GM23338 (cell line): ENCODE measurements at regions not wholly inside any gene's neighbourhood (a gene's known extent, or its start where the extent isn't known, plus 50 kb on each side); places are given as distances from the start of the nearest gene placed in this dataset.

Experiments
- ATAC-seq: fragments of 200-7000 bp; cut with Tn5 transposase; 3 replicates; pipeline ENCODE4 v1.9.1; 2020
- DNase-seq: peaks from one replicate; pipeline ENCODE4 v3.0.0-alpha.2; 2015; ENCODE audit warnings: low spot score
- H2AFZ ChIP-seq: fragments of 200-600 bp; sonication (generic); 2 replicates; pipeline ENCODE4 v1.8.0; 2016; ENCODE audit warnings: antibody characterized with exemption, mild to moderate bottlenecking, moderate library complexity
- H3F3A ChIP-seq: fragments of 200-600 bp; sonication (generic); replicated peaks from 2 replicates; pipeline ENCODE4 v1.8.0; 2017; ENCODE audit warnings: antibody characterized with exemption, mixed run types, low read depth
- H3K27ac ChIP-seq: fragments of 200-600 bp; sonication (generic); 2 replicates; pipeline ENCODE4 v1.6.1; 2016; ENCODE audit warnings: low read depth
- H3K27me3 ChIP-seq: fragments of 200-600 bp; sonication (generic); 2 replicates; pipeline ENCODE4 v1.8.0; 2016; ENCODE audit warnings: mild to moderate bottlenecking, mixed run types, moderate library complexity; ENCODE audit not compliant: insufficient read depth
- H3K36me3 ChIP-seq: fragments of 200-600 bp; sonication (generic); 2 replicates; pipeline ENCODE4 v1.8.0; 2016; ENCODE audit warnings: mild to moderate bottlenecking; ENCODE audit not compliant: insufficient read depth
- H3K4me1 ChIP-seq: fragments of 200-600 bp; sonication (generic); 2 replicates; pipeline ENCODE4 v1.8.0; 2016; ENCODE audit warnings: mild to moderate bottlenecking, moderate library complexity; ENCODE audit not compliant: insufficient read depth
- H3K4me2 ChIP-seq: fragments of 200-600 bp; sonication (generic); 2 replicates; pipeline ENCODE4 v1.7.1; 2017; ENCODE audit warnings: mixed run types
- H3K4me3 ChIP-seq: fragments of 200-600 bp; sonication (generic); 2 replicates; pipeline ENCODE4 v1.6.1; 2016; ENCODE audit warnings: mixed run types
- H3K79me2 ChIP-seq: fragments of 200-600 bp; sonication (generic); replicated peaks from 2 replicates; pipeline ENCODE4 v1.8.0; 2017; ENCODE audit warnings: mild to moderate bottlenecking; ENCODE audit not compliant: insufficient read depth
- H3K9me2 ChIP-seq: fragments of 200-600 bp; sonication (generic); 2 replicates; pipeline ENCODE4 v1.8.0; 2017; ENCODE audit not compliant: insufficient read depth
- H4K20me1 ChIP-seq: fragments of 200-600 bp; sonication (generic); replicated peaks from 2 replicates; pipeline ENCODE4 v1.8.0; 2017; ENCODE audit warnings: mild to moderate bottlenecking; ENCODE audit not compliant: insufficient read depth
- H3K27ac Mint-ChIP-seq: 2 replicates; pipeline ENCODE4 v1.8.0; 2020; ENCODE audit warnings: inconsistent platforms, mild to moderate bottlenecking, moderate library complexity, mixed read lengths
- H3K27me3 Mint-ChIP-seq: 3 replicates; pipeline ENCODE4 v1.8.0; 2022; ENCODE audit warnings: low read depth, mild to moderate bottlenecking, moderate library complexity, mixed read lengths, inconsistent platforms; ENCODE audit not compliant: insufficient read depth, poor library complexity
- H3K36me3 Mint-ChIP-seq: 3 replicates; pipeline ENCODE4 v1.8.0; 2021; ENCODE audit warnings: low read depth, mild to moderate bottlenecking, inconsistent platforms, moderate library complexity, mixed read lengths
- H3K4me1 Mint-ChIP-seq: 3 replicates; pipeline ENCODE4 v1.8.0; 2020; ENCODE audit warnings: mild to moderate bottlenecking, inconsistent platforms, mixed read lengths
- H3K4me3 Mint-ChIP-seq: 3 replicates; pipeline ENCODE4 v1.8.0; 2021; ENCODE audit warnings: moderate library complexity, mild to moderate bottlenecking, inconsistent platforms, mixed read lengths
- H3K9me3 Mint-ChIP-seq: 3 replicates; pipeline ENCODE4 v1.8.0; 2020; ENCODE audit warnings: moderate library complexity, mild to moderate bottlenecking, inconsistent platforms, mixed read lengths
- CREB1 ChIP-seq: fragments of 250-450 bp; sonication (Bioruptor Pico); IDR thresholded peaks from 2 replicates; pipeline ENCODE4 v1.5.0; 2020; ENCODE audit warnings: low read depth, mild to moderate bottlenecking, moderate library complexity
- EZH2 ChIP-seq: fragments of 200-600 bp; sonication (generic); IDR thresholded peaks from one replicate; pipeline ENCODE4 v1.8.0; 2017; ENCODE audit warnings: antibody characterized with exemption, mild to moderate bottlenecking, low read depth; ENCODE audit not compliant: unreplicated experiment
- JUNB ChIP-seq: IDR thresholded peaks from one replicate; pipeline ENCODE4 v1.6.1; 2016; ENCODE audit warnings: antibody characterized with exemption; ENCODE audit not compliant: unreplicated experiment
- NANOG ChIP-seq: IDR thresholded peaks from 2 replicates; pipeline ENCODE4 v1.6.1; 2016; ENCODE audit warnings: antibody characterized with exemption, borderline replicate concordance
- POLR2AphosphoS5 ChIP-seq: IDR thresholded peaks from 2 replicates; pipeline ENCODE4 v1.6.1; 2016; ENCODE audit warnings: antibody characterized with exemption, low read depth
- STAT1 ChIP-seq: IDR thresholded peaks from one replicate; pipeline ENCODE4 v1.6.1; 2016; ENCODE audit warnings: antibody characterized with exemption; ENCODE audit not compliant: unreplicated experiment
- ZNF114 ChIP-seq: fragments of 250-450 bp; sonication (Bioruptor Pico); IDR thresholded peaks from 2 replicates; pipeline ENCODE4 v1.5.0; 2020; ENCODE audit warnings: mild to moderate bottlenecking, moderate library complexity
- ZNF331 ChIP-seq: fragments of 250-450 bp; sonication (Bioruptor Pico); IDR thresholded peaks from 2 replicates; pipeline ENCODE4 v1.5.0; 2020; ENCODE audit warnings: low read depth, mild to moderate bottlenecking, moderate library complexity
- TF ChIP-seq, protein P1 (sequence below), 2 experiments: fragments of 200-600 bp in 1 of 2; sonication (generic) in 1 of 2; conservative IDR thresholded peaks; 2 replicates each; pipeline versions ENCODE4 v1.5.1 to v1.6.1; 2016 to 2017; ENCODE audit warnings: antibody characterized with exemption in 2 of 2, low read depth in 2 of 2, mild to moderate bottlenecking in 2 of 2, moderate library complexity in 1 of 2
- TF ChIP-seq, protein P2 (sequence below): IDR thresholded peaks from 2 replicates; pipeline ENCODE4 v1.6.1; 2016; ENCODE audit warnings: antibody characterized with exemption
- TF ChIP-seq, protein P3 (sequence below): IDR thresholded peaks from one replicate; pipeline ENCODE4 v1.6.1; 2018; ENCODE audit warnings: antibody characterized with exemption; ENCODE audit not compliant: unreplicated experiment

DNA sequence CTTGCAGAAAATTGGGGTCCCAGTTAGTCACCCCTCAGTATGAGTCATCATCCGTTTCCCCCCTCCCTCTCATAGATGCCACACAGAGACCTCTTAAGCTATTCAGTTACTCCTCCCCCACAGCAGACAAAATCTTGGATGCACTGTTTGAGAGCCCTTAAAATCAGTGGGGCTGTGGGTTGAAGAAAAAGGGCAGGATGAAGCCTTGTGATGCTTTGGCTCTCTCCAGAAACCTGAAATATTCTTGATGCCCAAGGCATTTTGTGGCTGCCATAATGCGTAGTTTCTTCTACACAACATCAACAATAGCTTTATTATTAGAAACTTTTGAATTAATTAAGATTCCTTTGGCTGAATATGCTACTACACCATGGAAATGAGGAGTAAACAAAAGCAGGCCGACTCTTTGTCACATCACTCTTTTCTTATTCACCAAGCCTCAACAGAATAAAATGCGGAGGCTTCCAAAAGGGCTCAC lies 133.8 kb downstream of the MRPS30 start:
- no peaks in the 10 kb centered on the region for H3K36me3 ChIP-seq
- no peaks in the 10 kb centered on the region; the same call in none of the 2 replicates for H3K9me2 ChIP-seq
- Mint-ChIP-seq H3K4me1 (peaks cover 35% of the 10 kb centered on the region), H3K9me3 (peaks cover 12% of the 10 kb centered on the region), H3K36me3 (peaks cover 13% of the 10 kb centered on the region), H3K27me3 (peaks cover 5% of the 10 kb centered on the region), H3K4me3 (peak overlapping the region; percentile 46; the same call in 2 of the 3 replicates), H3K27ac (peak overlapping the region; percentile 96)
- ATAC-seq (peak; percentile 89), DNase-seq (peak; percentile 74)
- no peaks in the 10 kb centered on the region for H3K79me2 ChIP-seq
- no peaks in the 10 kb centered on the region for H3K27me3 ChIP-seq
- peak overlapping the region; percentile 22 for H3K4me3 ChIP-seq
- H3K4me1 ChIP-seq: peaks cover 27% of the 10 kb centered on the region
- H2AFZ ChIP-seq: no peak overlapping the region
- H3K4me2 ChIP-seq: peak overlapping the region; percentile 52
- H3K27ac ChIP-seq: peak overlapping the region; percentile 92
- no peaks in the 10 kb centered on the region for H3F3A ChIP-seq
- TF ChIP-seq NANOG: no peak
- TF ChIP-seq JUNB: no peak
- no peak for TF ChIP-seq ZNF331 (CRISPR knock-in tag)
- TF ChIP-seq, protein P1, sequence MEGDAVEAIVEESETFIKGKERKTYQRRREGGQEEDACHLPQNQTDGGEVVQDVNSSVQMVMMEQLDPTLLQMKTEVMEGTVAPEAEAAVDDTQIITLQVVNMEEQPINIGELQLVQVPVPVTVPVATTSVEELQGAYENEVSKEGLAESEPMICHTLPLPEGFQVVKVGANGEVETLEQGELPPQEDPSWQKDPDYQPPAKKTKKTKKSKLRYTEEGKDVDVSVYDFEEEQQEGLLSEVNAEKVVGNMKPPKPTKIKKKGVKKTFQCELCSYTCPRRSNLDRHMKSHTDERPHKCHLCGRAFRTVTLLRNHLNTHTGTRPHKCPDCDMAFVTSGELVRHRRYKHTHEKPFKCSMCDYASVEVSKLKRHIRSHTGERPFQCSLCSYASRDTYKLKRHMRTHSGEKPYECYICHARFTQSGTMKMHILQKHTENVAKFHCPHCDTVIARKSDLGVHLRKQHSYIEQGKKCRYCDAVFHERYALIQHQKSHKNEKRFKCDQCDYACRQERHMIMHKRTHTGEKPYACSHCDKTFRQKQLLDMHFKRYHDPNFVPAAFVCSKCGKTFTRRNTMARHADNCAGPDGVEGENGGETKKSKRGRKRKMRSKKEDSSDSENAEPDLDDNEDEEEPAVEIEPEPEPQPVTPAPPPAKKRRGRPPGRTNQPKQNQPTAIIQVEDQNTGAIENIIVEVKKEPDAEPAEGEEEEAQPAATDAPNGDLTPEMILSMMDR (conservative IDR thresholded peaks at IDR 0.05; ENCODE audit: low read depth in 2 of 2): no peak
- TF ChIP-seq ZNF114 (CRISPR knock-in tag): no peak
- no peak for TF ChIP-seq STAT1
- H4K20me1 ChIP-seq: no peaks in the 10 kb centered on the region

DNA sequence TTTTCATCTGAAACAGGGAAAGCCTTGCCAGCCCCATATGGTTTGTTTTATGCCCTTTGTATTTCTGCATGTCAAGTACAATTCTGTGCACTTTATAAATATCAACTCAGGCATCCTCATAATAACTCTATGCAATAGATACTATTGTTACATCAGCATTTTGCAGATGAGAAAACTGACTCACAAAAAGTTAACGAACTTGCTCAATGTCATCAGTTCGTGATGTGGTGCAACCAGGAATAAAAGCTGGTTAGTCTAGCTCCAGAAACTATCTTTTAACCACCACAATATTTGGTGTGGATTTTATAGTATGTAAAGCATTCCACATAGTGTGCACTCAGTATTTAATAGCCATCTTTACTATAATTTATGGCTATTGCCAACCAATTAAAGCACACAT lies 134.9 kb downstream of the MRPS30 start:
- no peak for ATAC-seq
- Histone ChIP-seq H3K9me2 (no peaks in the 10 kb centered on the region; the same call in none of the 2 replicates), H3F3A (no peaks in the 10 kb centered on the region), H3K4me2 (peak overlapping the region; percentile 52; the same call in 1 of the 2 replicates), H2AFZ (no peak overlapping the region), H3K79me2 (no peaks in the 10 kb centered on the region), H4K20me1 (no peaks in the 10 kb centered on the region), H3K27me3 (no peaks in the 10 kb centered on the region), H3K27ac (peak overlapping the region; percentile 92), H3K4me1 (peaks cover 27% of the 10 kb centered on the region), H3K4me3 (no peak overlapping the region), H3K36me3 (no peaks in the 10 kb centered on the region)
- peaks cover 12% of the 10 kb centered on the region for H3K9me3 Mint-ChIP-seq
- H3K4me3 Mint-ChIP-seq: no peak overlapping the region
- peaks cover 35% of the 10 kb centered on the region for H3K4me1 Mint-ChIP-seq
- peak overlapping the region; percentile 96 for H3K27ac Mint-ChIP-seq
- peaks cover 13% of the 10 kb centered on the region for H3K36me3 Mint-ChIP-seq
- peaks cover 5% of the 10 kb centered on the region for H3K27me3 Mint-ChIP-seq
- no peak for DNase-seq
- TF ChIP-seq NANOG: no peak
- no peak for TF ChIP-seq STAT1
- TF ChIP-seq CREB1 (CRISPR knock-in tag): no peak
- no peak for TF ChIP-seq EZH2
- TF ChIP-seq JUNB: no peak
- TF ChIP-seq, protein P1 (conservative IDR thresholded peaks at IDR 0.05; ENCODE audit: low read depth in 2 of 2): no peak
- TF ChIP-seq ZNF114 (CRISPR knock-in tag): no peak
- TF ChIP-seq ZNF331 (CRISPR knock-in tag): no peak
- TF ChIP-seq POLR2AphosphoS5: no peak
- TF ChIP-seq, protein P2, sequence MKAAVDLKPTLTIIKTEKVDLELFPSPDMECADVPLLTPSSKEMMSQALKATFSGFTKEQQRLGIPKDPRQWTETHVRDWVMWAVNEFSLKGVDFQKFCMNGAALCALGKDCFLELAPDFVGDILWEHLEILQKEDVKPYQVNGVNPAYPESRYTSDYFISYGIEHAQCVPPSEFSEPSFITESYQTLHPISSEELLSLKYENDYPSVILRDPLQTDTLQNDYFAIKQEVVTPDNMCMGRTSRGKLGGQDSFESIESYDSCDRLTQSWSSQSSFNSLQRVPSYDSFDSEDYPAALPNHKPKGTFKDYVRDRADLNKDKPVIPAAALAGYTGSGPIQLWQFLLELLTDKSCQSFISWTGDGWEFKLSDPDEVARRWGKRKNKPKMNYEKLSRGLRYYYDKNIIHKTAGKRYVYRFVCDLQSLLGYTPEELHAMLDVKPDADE: no peak
- TF ChIP-seq, protein P3, sequence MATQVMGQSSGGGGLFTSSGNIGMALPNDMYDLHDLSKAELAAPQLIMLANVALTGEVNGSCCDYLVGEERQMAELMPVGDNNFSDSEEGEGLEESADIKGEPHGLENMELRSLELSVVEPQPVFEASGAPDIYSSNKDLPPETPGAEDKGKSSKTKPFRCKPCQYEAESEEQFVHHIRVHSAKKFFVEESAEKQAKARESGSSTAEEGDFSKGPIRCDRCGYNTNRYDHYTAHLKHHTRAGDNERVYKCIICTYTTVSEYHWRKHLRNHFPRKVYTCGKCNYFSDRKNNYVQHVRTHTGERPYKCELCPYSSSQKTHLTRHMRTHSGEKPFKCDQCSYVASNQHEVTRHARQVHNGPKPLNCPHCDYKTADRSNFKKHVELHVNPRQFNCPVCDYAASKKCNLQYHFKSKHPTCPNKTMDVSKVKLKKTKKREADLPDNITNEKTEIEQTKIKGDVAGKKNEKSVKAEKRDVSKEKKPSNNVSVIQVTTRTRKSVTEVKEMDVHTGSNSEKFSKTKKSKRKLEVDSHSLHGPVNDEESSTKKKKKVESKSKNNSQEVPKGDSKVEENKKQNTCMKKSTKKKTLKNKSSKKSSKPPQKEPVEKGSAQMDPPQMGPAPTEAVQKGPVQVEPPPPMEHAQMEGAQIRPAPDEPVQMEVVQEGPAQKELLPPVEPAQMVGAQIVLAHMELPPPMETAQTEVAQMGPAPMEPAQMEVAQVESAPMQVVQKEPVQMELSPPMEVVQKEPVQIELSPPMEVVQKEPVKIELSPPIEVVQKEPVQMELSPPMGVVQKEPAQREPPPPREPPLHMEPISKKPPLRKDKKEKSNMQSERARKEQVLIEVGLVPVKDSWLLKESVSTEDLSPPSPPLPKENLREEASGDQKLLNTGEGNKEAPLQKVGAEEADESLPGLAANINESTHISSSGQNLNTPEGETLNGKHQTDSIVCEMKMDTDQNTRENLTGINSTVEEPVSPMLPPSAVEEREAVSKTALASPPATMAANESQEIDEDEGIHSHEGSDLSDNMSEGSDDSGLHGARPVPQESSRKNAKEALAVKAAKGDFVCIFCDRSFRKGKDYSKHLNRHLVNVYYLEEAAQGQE: no peak
